DND-41 (cell line): ENCODE measurements at regions not wholly inside any gene's neighbourhood (a gene's known extent, or its start where the extent isn't known, plus 50 kb on each side); places are given as distances from the start of the nearest gene placed in this dataset.

Experiments
- ATAC-seq: fragments of 200-7000 bp; cut with Tn5 transposase; 3 replicates; pipeline ENCODE4 v1.9.1; 2021; ENCODE audit warnings: low read depth; ENCODE audit not compliant: insufficient read depth
- DNase-seq: peaks from one replicate; pipeline ENCODE4 v3.0.0-alpha.2; 2020
- H2AFZ ChIP-seq: 2 replicates; pipeline ENCODE4 v1.6.0; 2012; ENCODE audit warnings: low read depth, low read length
- H3K27ac ChIP-seq: 2 replicates; pipeline ENCODE4 v1.5.1; 2012; ENCODE audit warnings: low read length, inconsistent platforms
- H3K27me3 ChIP-seq: fragments of 200-600 bp; sonication (generic); 2 replicates; pipeline ENCODE4 v1.6.0; 2012; ENCODE audit warnings: low read length, mild to moderate bottlenecking, inconsistent platforms; ENCODE audit not compliant: insufficient read depth, poor library complexity
- H3K36me3 ChIP-seq: 2 replicates; pipeline ENCODE4 v1.5.1; 2012; ENCODE audit warnings: low read length, inconsistent platforms; ENCODE audit not compliant: insufficient read depth
- H3K4me1 ChIP-seq: 2 replicates; pipeline ENCODE4 v1.5.1; 2012; ENCODE audit warnings: mild to moderate bottlenecking, low read length; ENCODE audit not compliant: insufficient read depth
- H3K4me2 ChIP-seq: 2 replicates; pipeline ENCODE4 v1.6.0; 2012; ENCODE audit warnings: mild to moderate bottlenecking, moderate library complexity, low read length, inconsistent platforms; ENCODE audit not compliant: insufficient read depth
- H3K4me3 ChIP-seq, 2 experiments: fragments of 200-600 bp in 1 of 2; shearing (Covaris generic) in 1 of 2; 2 replicates each; pipeline ENCODE4 v1.5.1; 2012 to 2016; ENCODE audit warnings: inconsistent platforms in 2 of 2, low read length in 2 of 2, mild to moderate bottlenecking in 2 of 2, low read depth in 1 of 2, moderate library complexity in 1 of 2
- H3K79me2 ChIP-seq: 2 replicates; pipeline ENCODE4 v1.6.0; 2012; ENCODE audit warnings: low read length, inconsistent platforms; ENCODE audit not compliant: insufficient read depth
- H3K9ac ChIP-seq: 2 replicates; pipeline ENCODE4 v1.6.0; 2012; ENCODE audit warnings: low read depth, mild to moderate bottlenecking, inconsistent platforms, low read length, moderate library complexity
- H3K9me3 ChIP-seq: 2 replicates; pipeline ENCODE4 v1.5.1; 2012; ENCODE audit warnings: low read length, moderate library complexity, mild to moderate bottlenecking, inconsistent platforms; ENCODE audit not compliant: insufficient read depth, severe bottlenecking
- H4K20me1 ChIP-seq: 2 replicates; pipeline ENCODE4 v1.6.0; 2012; ENCODE audit warnings: low read length; ENCODE audit not compliant: insufficient read depth
- EZH2 ChIP-seq: IDR thresholded peaks from 3 replicates; pipeline ENCODE4 v1.6.1; 2012; ENCODE audit warnings: borderline replicate concordance, low read depth, mild to moderate bottlenecking, moderate library complexity, low read length, inconsistent platforms; ENCODE audit not compliant: severe bottlenecking
- TF ChIP-seq, protein P1 (sequence below): IDR thresholded peaks from 2 replicates; pipeline ENCODE4 v1.5.1; 2012; ENCODE audit warnings: borderline replicate concordance, low read length, moderate library complexity, mild to moderate bottlenecking; ENCODE audit not compliant: poor library complexity, severe bottlenecking; ENCODE audit errors: extremely low read depth

GRCh38 chr5:175309218-175309810 is 134.7 kb downstream of the DRD1 start:
- ATAC-seq (no peak), DNase-seq (no peak)
- Histone ChIP-seq H3K27ac (no peak overlapping the region), H2AFZ (no peak overlapping the region), H3K36me3 (no peaks in the 10 kb centered on the region), H3K4me1 (no peaks in the 10 kb centered on the region), H4K20me1 (no peaks in the 10 kb centered on the region), H3K4me3 (no peak overlapping the region), H3K9me3 (no peaks in the 10 kb centered on the region), H3K4me2 (no peak overlapping the region), H3K27me3 (no peaks in the 10 kb centered on the region), H3K9ac (no peak overlapping the region), H3K79me2 (no peaks in the 10 kb centered on the region)
- no peak for TF ChIP-seq EZH2
- TF ChIP-seq, protein P1, sequence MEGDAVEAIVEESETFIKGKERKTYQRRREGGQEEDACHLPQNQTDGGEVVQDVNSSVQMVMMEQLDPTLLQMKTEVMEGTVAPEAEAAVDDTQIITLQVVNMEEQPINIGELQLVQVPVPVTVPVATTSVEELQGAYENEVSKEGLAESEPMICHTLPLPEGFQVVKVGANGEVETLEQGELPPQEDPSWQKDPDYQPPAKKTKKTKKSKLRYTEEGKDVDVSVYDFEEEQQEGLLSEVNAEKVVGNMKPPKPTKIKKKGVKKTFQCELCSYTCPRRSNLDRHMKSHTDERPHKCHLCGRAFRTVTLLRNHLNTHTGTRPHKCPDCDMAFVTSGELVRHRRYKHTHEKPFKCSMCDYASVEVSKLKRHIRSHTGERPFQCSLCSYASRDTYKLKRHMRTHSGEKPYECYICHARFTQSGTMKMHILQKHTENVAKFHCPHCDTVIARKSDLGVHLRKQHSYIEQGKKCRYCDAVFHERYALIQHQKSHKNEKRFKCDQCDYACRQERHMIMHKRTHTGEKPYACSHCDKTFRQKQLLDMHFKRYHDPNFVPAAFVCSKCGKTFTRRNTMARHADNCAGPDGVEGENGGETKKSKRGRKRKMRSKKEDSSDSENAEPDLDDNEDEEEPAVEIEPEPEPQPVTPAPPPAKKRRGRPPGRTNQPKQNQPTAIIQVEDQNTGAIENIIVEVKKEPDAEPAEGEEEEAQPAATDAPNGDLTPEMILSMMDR, result no peak

DNA sequence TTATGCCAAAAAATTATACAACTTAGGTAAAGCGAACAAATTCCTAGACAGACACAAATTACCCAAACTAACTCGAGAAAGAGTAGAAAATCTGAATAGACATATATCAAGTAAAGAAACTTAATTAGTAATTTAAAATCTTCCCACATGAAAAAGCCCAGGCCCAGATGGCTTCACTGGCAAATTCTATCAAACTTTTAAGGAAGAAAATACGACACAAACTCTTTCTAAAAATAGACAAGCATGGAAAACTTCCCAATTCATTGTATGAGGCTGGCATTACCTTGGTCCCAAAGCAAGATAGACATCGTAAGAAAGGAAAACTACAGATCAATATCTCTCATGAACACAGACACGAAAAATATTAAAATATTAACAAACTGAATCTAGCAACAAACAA is 135.3 kb downstream of the DRD1 start:
- Histone ChIP-seq H3K4me1 (no peaks in the 10 kb centered on the region), H3K36me3 (no peaks in the 10 kb centered on the region), H3K4me3 (no peak overlapping the region), H2AFZ (no peak overlapping the region), H4K20me1 (no peaks in the 10 kb centered on the region), H3K79me2 (no peaks in the 10 kb centered on the region), H3K9me3 (no peaks in the 10 kb centered on the region), H3K9ac (no peak overlapping the region), H3K27me3 (no peaks in the 10 kb centered on the region), H3K4me2 (no peak overlapping the region), H3K27ac (no peak overlapping the region)
- no peak for DNase-seq
- ATAC-seq, result no peak
- TF ChIP-seq, protein P1, result no peak
- no peak for TF ChIP-seq EZH2

- H3K4me1 ChIP-seq, result no peaks in the 10 kb centered on the region
- no peaks in the 10 kb centered on the region for H3K36me3 ChIP-seq
- H3K27me3 ChIP-seq, result no peaks in the 10 kb centered on the region
- DNase-seq (no peak), ATAC-seq (no peak)
- H3K4me2 ChIP-seq, result no peak overlapping the region
- no peaks in the 10 kb centered on the region for H4K20me1 ChIP-seq
- TF ChIP-seq, protein P1, result no peak
- TF ChIP-seq EZH2, result no peak
- H3K9ac ChIP-seq, result no peak overlapping the region
- no peak overlapping the region for H3K4me3 ChIP-seq
- H2AFZ ChIP-seq, result no peak overlapping the region
- H3K9me3 ChIP-seq, result no peaks in the 10 kb centered on the region
- H3K27ac ChIP-seq, result no peak overlapping the region
- no peaks in the 10 kb centered on the region for H3K79me2 ChIP-seq
These were observed 137.6 kb downstream of the DRD1 start for GRCh38 chr5:175306381-175306780.
